HCT116 (cell line): ENCODE measurements at regions not wholly inside any gene's neighbourhood (a gene's known extent, or its start where the extent isn't known, plus 50 kb on each side); places are given as distances from the start of the nearest gene placed in this dataset.

Experiments
- EZH2 ChIP-seq: fragments of 200-600 bp; sonication (generic); IDR thresholded peaks from 2 replicates; pipeline ENCODE4 v1.6.1; 2017; ENCODE audit warnings: antibody characterized with exemption, mixed run types
- TF ChIP-seq, protein P1 (sequence below), 3 experiments: fragments of 200-600 bp in 1 of 3; sonication (generic) in 1 of 3; IDR thresholded peaks in 2 of 3; conservative IDR thresholded peaks in 1 of 3; 2 replicates each; pipeline ENCODE4 v1.5.1; 2012 to 2017; ENCODE audit warnings: low read depth in 2 of 3, low read length in 2 of 3, antibody characterized with exemption in 1 of 3, borderline replicate concordance in 1 of 3, control low read depth in 1 of 3, mild to moderate bottlenecking in 1 of 3, mixed read lengths in 1 of 3, mixed run types in 1 of 3, moderate library complexity in 1 of 3; ENCODE audit not compliant: insufficient read depth in 1 of 3
- TF ChIP-seq, protein P2 (sequence below): IDR thresholded peaks from 2 replicates; pipeline ENCODE4 v1.6.1; 2012

DNA sequence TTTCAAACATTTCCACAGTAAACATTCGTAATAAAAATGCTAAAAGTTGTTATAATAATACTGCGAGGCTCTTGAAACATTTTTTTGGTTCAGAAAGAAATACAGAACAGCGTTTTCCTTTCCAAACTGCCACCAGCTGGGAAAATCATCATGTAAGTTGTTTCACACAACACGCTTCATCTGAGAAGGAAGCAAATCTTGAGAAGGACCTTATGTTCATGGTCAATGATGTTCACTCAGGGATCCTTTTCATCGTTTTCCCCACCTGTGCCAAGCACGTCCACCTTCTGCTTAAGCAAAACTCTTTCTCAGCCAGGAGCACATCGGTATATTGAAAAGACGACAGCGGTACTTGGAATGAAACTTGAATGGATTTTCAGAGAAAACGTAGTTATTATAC is 274.5 kb upstream of the ELAC2 start:
- no peak for TF ChIP-seq EZH2
- TF ChIP-seq, protein P1, sequence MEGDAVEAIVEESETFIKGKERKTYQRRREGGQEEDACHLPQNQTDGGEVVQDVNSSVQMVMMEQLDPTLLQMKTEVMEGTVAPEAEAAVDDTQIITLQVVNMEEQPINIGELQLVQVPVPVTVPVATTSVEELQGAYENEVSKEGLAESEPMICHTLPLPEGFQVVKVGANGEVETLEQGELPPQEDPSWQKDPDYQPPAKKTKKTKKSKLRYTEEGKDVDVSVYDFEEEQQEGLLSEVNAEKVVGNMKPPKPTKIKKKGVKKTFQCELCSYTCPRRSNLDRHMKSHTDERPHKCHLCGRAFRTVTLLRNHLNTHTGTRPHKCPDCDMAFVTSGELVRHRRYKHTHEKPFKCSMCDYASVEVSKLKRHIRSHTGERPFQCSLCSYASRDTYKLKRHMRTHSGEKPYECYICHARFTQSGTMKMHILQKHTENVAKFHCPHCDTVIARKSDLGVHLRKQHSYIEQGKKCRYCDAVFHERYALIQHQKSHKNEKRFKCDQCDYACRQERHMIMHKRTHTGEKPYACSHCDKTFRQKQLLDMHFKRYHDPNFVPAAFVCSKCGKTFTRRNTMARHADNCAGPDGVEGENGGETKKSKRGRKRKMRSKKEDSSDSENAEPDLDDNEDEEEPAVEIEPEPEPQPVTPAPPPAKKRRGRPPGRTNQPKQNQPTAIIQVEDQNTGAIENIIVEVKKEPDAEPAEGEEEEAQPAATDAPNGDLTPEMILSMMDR (IDR thresholded peaks at IDR 0.05 in 2 of 3, conservative IDR thresholded peaks at IDR 0.05 in 1 of 3; ENCODE audit: borderline replicate concordance in 1 of 3, insufficient read depth in 1 of 3, low read depth in 2 of 3, low read length in 2 of 3) = no peak
- TF ChIP-seq, protein P2, sequence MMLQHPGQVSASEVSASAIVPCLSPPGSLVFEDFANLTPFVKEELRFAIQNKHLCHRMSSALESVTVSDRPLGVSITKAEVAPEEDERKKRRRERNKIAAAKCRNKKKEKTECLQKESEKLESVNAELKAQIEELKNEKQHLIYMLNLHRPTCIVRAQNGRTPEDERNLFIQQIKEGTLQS = no peak
